CD4-positive, alpha-beta T cell (primary cell): ENCODE measurements at regions not wholly inside any gene's neighbourhood (a gene's known extent, or its start where the extent isn't known, plus 50 kb on each side); places are given as distances from the start of the nearest gene placed in this dataset.

Experiments used
- ATAC-seq: fragments of 200-7000 bp; cut with Tn5 transposase; one replicate; pipeline ENCODE4 v1.10.0; 2022; ENCODE audit warnings: mild to moderate bottlenecking; ENCODE audit not compliant: poor library complexity
- CTCF ChIA-PET: fragments of 350-600 bp; sonication (Branson Sonifier 250); formaldehyde crosslinking; loops from one replicate; lab custom pipeline; 2021; ENCODE audit warnings: antibody characterized with exemption, inconsistent platforms; lab: Charles Lee
- POLR2A ChIA-PET: fragments of 350-600 bp; sonication (Branson Sonifier 250); formaldehyde crosslinking; loops from one replicate; lab custom pipeline; 2021; ENCODE audit warnings: antibody characterized with exemption, inconsistent platforms; lab: Charles Lee
- DNase-seq, 14 experiments: peaks; one replicate each; pipeline ENCODE4 v3.0.0-alpha.2; 2013 to 2020; ENCODE audit warnings: mixed read lengths in 2 of 14
- H3K27ac ChIP-seq, 2 donors: one replicate each; pipeline versions ENCODE4 v1.5.1 to v1.7.0; 2013; ENCODE audit warnings: low read length in 2 of 2, low read depth in 1 of 2, mild to moderate bottlenecking in 1 of 2
- H3K27me3 ChIP-seq, 2 experiments: 1 replicate in 1 of 2; 2 replicates in 1 of 2; pipeline versions ENCODE4 v1.6.1 to v1.7.0; 2013; ENCODE audit warnings: low read length in 2 of 2, control low read depth in 1 of 2, mild to moderate bottlenecking in 1 of 2, moderate library complexity in 1 of 2; ENCODE audit not compliant: insufficient read depth in 2 of 2, control insufficient read depth in 1 of 2
- H3K36me3 ChIP-seq: one replicate; pipeline ENCODE4 v1.6.1; 2013; ENCODE audit warnings: low read length, control low read depth; ENCODE audit not compliant: insufficient read depth
- H3K4me1 ChIP-seq: one replicate; pipeline ENCODE4 v1.6.1; 2013; ENCODE audit warnings: low read length, control low read depth; ENCODE audit not compliant: insufficient read depth
- H3K4me3 ChIP-seq: one replicate; pipeline ENCODE4 v1.5.1; 2013; ENCODE audit warnings: mild to moderate bottlenecking, low read length, moderate library complexity
- H3K9me3 ChIP-seq, 2 experiments: 1 replicate in 1 of 2; 2 replicates in 1 of 2; pipeline versions ENCODE4 v1.6.1 to v1.7.0; 2013; ENCODE audit warnings: low read length in 2 of 2, mild to moderate bottlenecking in 2 of 2, control low read depth in 1 of 2, moderate library complexity in 1 of 2; ENCODE audit not compliant: control insufficient read depth in 1 of 2, insufficient read depth in 1 of 2
- H3K27ac Mint-ChIP-seq: one replicate; pipeline ENCODE4 v1.8.0; 2020; ENCODE audit warnings: mixed read lengths
- H3K27me3 Mint-ChIP-seq: one replicate; pipeline ENCODE4 v1.8.0; 2021; ENCODE audit warnings: mixed read lengths
- H3K36me3 Mint-ChIP-seq: one replicate; pipeline ENCODE4 v1.8.0; 2021; ENCODE audit warnings: low read depth, mixed read lengths
- H3K4me1 Mint-ChIP-seq: one replicate; pipeline ENCODE4 v1.8.0; 2021; ENCODE audit warnings: low read depth, mixed read lengths
- H3K4me3 Mint-ChIP-seq: one replicate; pipeline ENCODE4 v1.8.0; 2020; ENCODE audit warnings: mild to moderate bottlenecking, mixed read lengths
- H3K9me3 Mint-ChIP-seq: one replicate; pipeline ENCODE4 v1.8.0; 2020; ENCODE audit warnings: mixed read lengths
- CTCF ChIP-seq: fragments of 200-600 bp; IDR thresholded peaks from one replicate; pipeline ENCODE4 v1.8.0; 2022; ENCODE audit warnings: antibody characterized with exemption, mild to moderate bottlenecking
- intact Hi-C, 2 experiments: fragments of 100-400 bp; cut with DNase I in 1 of 2; cut with micrococcal nuclease in 1 of 2; formaldehyde crosslinking; loops; one replicate each; pipeline versions ENCODE4 v1.15.1 to v1.9.0; 2023 to 2025; cut with DNase I, micrococcal nuclease

GRCh38 chr2:12543076-12543977 lies 173.4 kb upstream of the TRIB2 start:
- Histone ChIP-seq H3K4me3 (no peak overlapping the region), H3K27ac (no peak overlapping the region), H3K36me3 (no peaks in the 10 kb centered on the region), H3K4me1 (no peaks in the 10 kb centered on the region), H3K9me3 (no peaks in the 10 kb centered on the region), H3K27me3 (no peaks in the 10 kb centered on the region)
- no peak for ATAC-seq
- Mint-ChIP-seq H3K4me3 (no peak overlapping the region), H3K36me3 (no peaks in the 10 kb centered on the region), H3K4me1 (peaks cover 36% of the 10 kb centered on the region), H3K27ac (no peak overlapping the region), H3K27me3 (no peaks in the 10 kb centered on the region), H3K9me3 (no peaks in the 10 kb centered on the region)
- intact Hi-C loops: no loop called here
- ChIA-PET CTCF (no interaction called here), POLR2A (interaction anchor here (1.0 kb wide), 1 partner anchor 11 kb away, joined by 3 read pairs; no protein-coding TSS in a partner anchor)
- DNase-seq: no peak
- no peak for TF ChIP-seq CTCF

- intact Hi-C loops: no loop called here
- ATAC-seq (no peak), DNase-seq (no peak)
- no peak overlapping the region for H3K27ac ChIP-seq
- CTCF ChIA-PET: no interaction called here
- no peak overlapping the region for H3K4me3 ChIP-seq
- Mint-ChIP-seq H3K9me3 (no peaks in the 10 kb centered on the region), H3K27me3 (no peaks in the 10 kb centered on the region), H3K27ac (no peak overlapping the region), H3K4me1 (peaks cover 37% of the 10 kb centered on the region), H3K4me3 (no peak overlapping the region), H3K36me3 (no peaks in the 10 kb centered on the region)
- POLR2A ChIA-PET: interaction anchor here (1.0 kb wide), 1 partner anchor 11 kb away, joined by 3 read pairs; no protein-coding TSS in a partner anchor
- H3K27me3 ChIP-seq: no peaks in the 10 kb centered on the region
- no peaks in the 10 kb centered on the region for H3K36me3 ChIP-seq
- TF ChIP-seq CTCF: no peak
- H3K9me3 ChIP-seq: no peaks in the 10 kb centered on the region
- H3K4me1 ChIP-seq: no peaks in the 10 kb centered on the region
Measured at GRCh38 chr2:12543978-12544558, 172.7 kb upstream of the TRIB2 start.

GRCh38 chr2:12547566-12548170 lies 169.1 kb upstream of the TRIB2 start:
- no peak for TF ChIP-seq CTCF
- intact Hi-C loops: no loop called here
- Mint-ChIP-seq H3K27me3 (no peaks in the 10 kb centered on the region), H3K4me3 (no peak overlapping the region), H3K27ac (no peak overlapping the region), H3K9me3 (peaks cover 3% of the 10 kb centered on the region), H3K4me1 (peaks cover 35% of the 10 kb centered on the region), H3K36me3 (no peaks in the 10 kb centered on the region)
- no peaks in the 10 kb centered on the region for H3K27me3 ChIP-seq
- ChIA-PET CTCF (interaction anchor here (0.7 to 1.3 kb wide), 3 partner anchors 13 to 271 kb away, joined by 3 to 4 read pairs (median 4); no protein-coding TSS in a partner anchor), POLR2A (interaction anchor here (2.3 kb wide), 1 partner anchor 33 kb away, joined by 7 read pairs; no protein-coding TSS in a partner anchor)
- no peak for DNase-seq
- no peaks in the 10 kb centered on the region for H3K36me3 ChIP-seq
- H3K27ac ChIP-seq: no peak overlapping the region
- H3K9me3 ChIP-seq: no peaks in the 10 kb centered on the region
- no peak overlapping the region for H3K4me3 ChIP-seq
- ATAC-seq: no peak
- no peaks in the 10 kb centered on the region for H3K4me1 ChIP-seq
